GM11168 (cell line): ENCODE measurements at regions not wholly inside any gene's neighbourhood (a gene's known extent, or its start where the extent isn't known, plus 50 kb on each side); places are given as distances from the start of the nearest gene placed in this dataset.
"Not testable (repeated sequence)": the region's sequence is repeated elsewhere in the genome, so short reads cannot be mapped to it uniquely, and the experiment has no call there.

Experiments used
- in situ Hi-C: fragments of 300-500 bp; cut with MboI; formaldehyde crosslinking; loops from one replicate; pipeline ENCODE4 v1.12.0; 2022; ENCODE audit warnings: low sequenced_read_pairs; ENCODE audit not compliant: unreplicated experiment

- in situ Hi-C loops: no loop called here
Observed at GRCh38 chr18:9008709-9009635, 93.5 kb upstream of the NDUFV2 start.

- in situ Hi-C loops: no loop called here
Observed at GRCh38 chr18:9009703-9010488, 92.6 kb upstream of the NDUFV2 start.

GRCh38 chr18:9011431-9011830 lies 91.1 kb upstream of the NDUFV2 start:
- in situ Hi-C loops: no loop called here

- in situ Hi-C loops: no loop called here
Observed at GRCh38 chr18:9013926-9014373, 88.5 kb upstream of the NDUFV2 start.

- in situ Hi-C loops: no loop called here
Observed at GRCh38 chr18:9015689-9016088, 86.8 kb upstream of the NDUFV2 start.

- in situ Hi-C loops: no loop called here
Observed at GRCh38 chr18:9016633-9017166, 85.8 kb upstream of the NDUFV2 start.

GRCh38 chr18:9017167-9017904 lies 85.2 kb upstream of the NDUFV2 start:
- in situ Hi-C loops: no loop called here

GRCh38 chr18:9017905-9018227 lies 84.6 kb upstream of the NDUFV2 start:
- in situ Hi-C loops: no loop called here

GRCh38 chr18:9019135-9019534 lies 83.4 kb upstream of the NDUFV2 start:
- in situ Hi-C loops: no loop called here

- in situ Hi-C loops: no loop called here
Observed at GRCh38 chr18:9020221-9020620, 82.3 kb upstream of the NDUFV2 start.

GRCh38 chr18:9021458-9021857 lies 81.0 kb upstream of the NDUFV2 start:
- in situ Hi-C loops: no loop called here

GRCh38 chr18:9022397-9023155 lies 79.9 kb upstream of the NDUFV2 start:
- in situ Hi-C loops: no loop called here

- in situ Hi-C loops: not testable (repeated sequence)
Observed at GRCh38 chr18:9024031-9024646, 78.4 kb upstream of the NDUFV2 start.

- in situ Hi-C loops: no loop called here
Observed at GRCh38 chr18:9025091-9025838, 77.2 kb upstream of the NDUFV2 start.

GRCh38 chr18:9029131-9029530 lies 73.4 kb upstream of the NDUFV2 start:
- in situ Hi-C loops: no loop called here

- in situ Hi-C loops: no loop called here
Observed at GRCh38 chr18:9032519-9032918, 70.0 kb upstream of the NDUFV2 start.

GRCh38 chr18:9038277-9038871 lies 64.1 kb upstream of the NDUFV2 start:
- in situ Hi-C loops: no loop called here

- in situ Hi-C loops: no loop called here
Observed at GRCh38 chr18:9039441-9040071, 62.9 kb upstream of the NDUFV2 start.
